Astrocyte (in vitro differentiated cells and primary cell): ENCODE measurements at regions not wholly inside any gene's neighbourhood (a gene's known extent, or its start where the extent isn't known, plus 50 kb on each side); places are given as distances from the start of the nearest gene placed in this dataset.

Experiments used
- DNase-seq: peaks from one replicate; pipeline ENCODE4 v3.0.0-alpha.2; 2010; ENCODE audit warnings: low read depth
- FAIRE-seq: peaks from 2 replicates; lab custom pipeline; 2011; peaks lifted over from hg19 to GRCh38; lab: Jason Lieb, UNC
- H2AFZ ChIP-seq: 2 replicates; pipeline ENCODE4 v1.6.0; 2012; ENCODE audit warnings: low read depth, low read length, inconsistent platforms
- H3K27ac ChIP-seq: 2 replicates; pipeline ENCODE4 v1.5.1; 2011; ENCODE audit warnings: low read depth, low read length, inconsistent platforms
- H3K27me3 ChIP-seq: 2 replicates; pipeline ENCODE4 v1.6.0; 2011; ENCODE audit warnings: low read length, inconsistent platforms; ENCODE audit not compliant: insufficient read depth
- H3K36me3 ChIP-seq: 2 replicates; pipeline ENCODE4 v1.5.1; 2011; ENCODE audit warnings: low read length, inconsistent platforms; ENCODE audit not compliant: insufficient read depth
- H3K4me1 ChIP-seq: 2 replicates; pipeline ENCODE4 v1.5.1; 2011; ENCODE audit warnings: low read length, inconsistent platforms; ENCODE audit not compliant: insufficient read depth
- H3K4me2 ChIP-seq: 2 replicates; pipeline ENCODE4 v1.6.0; 2012; ENCODE audit warnings: low read length, inconsistent platforms
- H3K4me3 ChIP-seq: 2 replicates; pipeline ENCODE4 v1.5.1; 2011; ENCODE audit warnings: low read depth, mild to moderate bottlenecking, low read length, inconsistent platforms; ENCODE audit not compliant: insufficient read depth
- H3K79me2 ChIP-seq: 2 replicates; pipeline ENCODE4 v1.6.0; 2012; ENCODE audit warnings: mild to moderate bottlenecking, low read length, inconsistent platforms; ENCODE audit not compliant: insufficient read depth
- H3K9ac ChIP-seq: 2 replicates; pipeline ENCODE4 v1.6.0; 2012; ENCODE audit warnings: mild to moderate bottlenecking, low read length, inconsistent platforms
- H3K9me3 ChIP-seq: 2 replicates; pipeline ENCODE4 v1.5.1; 2012; ENCODE audit warnings: low read depth, mild to moderate bottlenecking, low read length, inconsistent platforms; ENCODE audit not compliant: insufficient read depth
- H4K20me1 ChIP-seq: 2 replicates; pipeline ENCODE4 v1.6.0; 2012; ENCODE audit warnings: low read length, inconsistent platforms; ENCODE audit not compliant: insufficient read depth
- H3K27ac Mint-ChIP-seq: one replicate; pipeline ENCODE4 v1.8.0; 2021; ENCODE audit warnings: mild to moderate bottlenecking, mixed read lengths; ENCODE audit not compliant: unreplicated experiment
- H3K27me3 Mint-ChIP-seq: one replicate; pipeline ENCODE4 v1.8.0; 2021; ENCODE audit warnings: low read depth, mixed read lengths; ENCODE audit not compliant: unreplicated experiment
- H3K36me3 Mint-ChIP-seq: one replicate; pipeline ENCODE4 v1.8.0; 2021; ENCODE audit warnings: low read depth, mixed read lengths; ENCODE audit not compliant: unreplicated experiment
- H3K4me1 Mint-ChIP-seq: one replicate; pipeline ENCODE4 v1.8.0; 2021; ENCODE audit warnings: low read depth, mixed read lengths; ENCODE audit not compliant: unreplicated experiment
- H3K4me3 Mint-ChIP-seq: one replicate; pipeline ENCODE4 v1.8.0; 2021; ENCODE audit warnings: mild to moderate bottlenecking, moderate library complexity, mixed read lengths; ENCODE audit not compliant: unreplicated experiment
- H3K9me3 Mint-ChIP-seq: one replicate; pipeline ENCODE4 v1.8.0; 2021; ENCODE audit warnings: mild to moderate bottlenecking, mixed read lengths; ENCODE audit not compliant: unreplicated experiment
- EZH2 ChIP-seq: IDR thresholded peaks from 2 replicates; pipeline ENCODE4 v1.6.1; 2012; ENCODE audit warnings: mild to moderate bottlenecking, low read length, inconsistent platforms; ENCODE audit not compliant: insufficient read depth
- TF ChIP-seq, protein P1 (sequence below): IDR thresholded peaks from 2 replicates; pipeline ENCODE4 v1.5.1; 2011; ENCODE audit warnings: low read depth, mild to moderate bottlenecking, inconsistent platforms, low read length, moderate library complexity; ENCODE audit not compliant: insufficient read depth

- no peak overlapping the region for H3K27ac ChIP-seq
- no peaks in the 10 kb centered on the region for H3K27me3 Mint-ChIP-seq
- H2AFZ ChIP-seq = no peak overlapping the region
- H3K9me3 Mint-ChIP-seq = no peaks in the 10 kb centered on the region
- H3K79me2 ChIP-seq = no peaks in the 10 kb centered on the region
- no peaks in the 10 kb centered on the region for H3K27me3 ChIP-seq
- no peak overlapping the region for H3K27ac Mint-ChIP-seq
- TF ChIP-seq, protein P1, sequence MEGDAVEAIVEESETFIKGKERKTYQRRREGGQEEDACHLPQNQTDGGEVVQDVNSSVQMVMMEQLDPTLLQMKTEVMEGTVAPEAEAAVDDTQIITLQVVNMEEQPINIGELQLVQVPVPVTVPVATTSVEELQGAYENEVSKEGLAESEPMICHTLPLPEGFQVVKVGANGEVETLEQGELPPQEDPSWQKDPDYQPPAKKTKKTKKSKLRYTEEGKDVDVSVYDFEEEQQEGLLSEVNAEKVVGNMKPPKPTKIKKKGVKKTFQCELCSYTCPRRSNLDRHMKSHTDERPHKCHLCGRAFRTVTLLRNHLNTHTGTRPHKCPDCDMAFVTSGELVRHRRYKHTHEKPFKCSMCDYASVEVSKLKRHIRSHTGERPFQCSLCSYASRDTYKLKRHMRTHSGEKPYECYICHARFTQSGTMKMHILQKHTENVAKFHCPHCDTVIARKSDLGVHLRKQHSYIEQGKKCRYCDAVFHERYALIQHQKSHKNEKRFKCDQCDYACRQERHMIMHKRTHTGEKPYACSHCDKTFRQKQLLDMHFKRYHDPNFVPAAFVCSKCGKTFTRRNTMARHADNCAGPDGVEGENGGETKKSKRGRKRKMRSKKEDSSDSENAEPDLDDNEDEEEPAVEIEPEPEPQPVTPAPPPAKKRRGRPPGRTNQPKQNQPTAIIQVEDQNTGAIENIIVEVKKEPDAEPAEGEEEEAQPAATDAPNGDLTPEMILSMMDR = no peak
- TF ChIP-seq EZH2 = no peak
- no peak overlapping the region for H3K4me3 Mint-ChIP-seq
- H3K4me3 ChIP-seq = no peak overlapping the region
- H3K9ac ChIP-seq = no peak overlapping the region
- no peaks in the 10 kb centered on the region for H3K36me3 ChIP-seq
- no peaks in the 10 kb centered on the region for H3K36me3 Mint-ChIP-seq
- no peaks in the 10 kb centered on the region for H4K20me1 ChIP-seq
- peaks cover 4% of the 10 kb centered on the region for H3K4me1 Mint-ChIP-seq
- peaks cover 2% of the 10 kb centered on the region for H3K4me1 ChIP-seq
- FAIRE-seq (no peak), DNase-seq (no peak)
- no peak overlapping the region for H3K4me2 ChIP-seq
- no peaks in the 10 kb centered on the region for H3K9me3 ChIP-seq
These were observed 828.4 kb upstream of the CHAC2 start for GRCh38 chr2:52939250-52939649.

DNA sequence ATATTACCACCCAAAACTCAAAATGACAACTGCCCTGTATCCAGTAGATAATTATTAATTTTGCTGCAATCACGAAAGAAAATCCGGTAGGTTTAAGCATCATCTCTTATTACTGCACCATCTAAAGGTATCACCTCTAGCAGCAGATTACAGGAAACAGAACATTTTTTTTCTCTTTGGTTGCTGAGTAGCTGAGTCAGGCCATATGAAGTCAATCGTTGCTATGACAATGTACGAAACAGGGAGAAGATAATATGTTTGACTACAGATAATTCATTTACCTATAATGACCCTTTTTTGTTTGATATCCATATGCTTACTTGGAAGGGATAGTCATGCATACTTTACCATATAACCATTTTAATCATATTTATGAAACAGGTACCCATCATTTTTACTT, 831.6 kb upstream of the CHAC2 start:
- no peak for TF ChIP-seq EZH2
- TF ChIP-seq, protein P1 = no peak
- Mint-ChIP-seq H3K27ac (no peak overlapping the region), H3K36me3 (no peaks in the 10 kb centered on the region), H3K27me3 (no peaks in the 10 kb centered on the region), H3K4me1 (peaks cover 12% of the 10 kb centered on the region), H3K9me3 (no peaks in the 10 kb centered on the region), H3K4me3 (no peak overlapping the region)
- Histone ChIP-seq H2AFZ (no peak overlapping the region), H3K27ac (no peak overlapping the region), H4K20me1 (no peaks in the 10 kb centered on the region), H3K79me2 (no peaks in the 10 kb centered on the region), H3K36me3 (no peaks in the 10 kb centered on the region), H3K4me1 (peaks cover 11% of the 10 kb centered on the region), H3K9me3 (no peaks in the 10 kb centered on the region), H3K27me3 (no peaks in the 10 kb centered on the region), H3K4me2 (no peak overlapping the region), H3K9ac (no peak overlapping the region), H3K4me3 (no peak overlapping the region)
- DNase-seq = peak; percentile 45
- FAIRE-seq = no peak

- Histone ChIP-seq H3K36me3 (no peaks in the 10 kb centered on the region), H3K4me3 (no peak overlapping the region), H3K4me1 (peaks cover 11% of the 10 kb centered on the region), H3K9me3 (no peaks in the 10 kb centered on the region), H3K79me2 (no peaks in the 10 kb centered on the region), H2AFZ (no peak overlapping the region), H3K27me3 (no peaks in the 10 kb centered on the region), H3K27ac (peak overlapping the region; percentile 73), H3K9ac (no peak overlapping the region), H4K20me1 (no peaks in the 10 kb centered on the region), H3K4me2 (peak overlapping the region; percentile 68)
- Mint-ChIP-seq H3K4me1 (peaks cover 12% of the 10 kb centered on the region), H3K9me3 (peaks cover 4% of the 10 kb centered on the region), H3K36me3 (no peaks in the 10 kb centered on the region), H3K27ac (no peak overlapping the region), H3K27me3 (no peaks in the 10 kb centered on the region), H3K4me3 (no peak overlapping the region)
- DNase-seq (no peak), FAIRE-seq (no peak)
- TF ChIP-seq EZH2 = no peak
- TF ChIP-seq, protein P1 = no peak
These were observed 832.5 kb upstream of the CHAC2 start for GRCh38 chr2:52934920-52935640.
